ENCODE measurements at regions not wholly inside any gene's neighbourhood (a gene's known extent, or its start where the extent isn't known, plus 50 kb on each side); places are given as distances from the start of the nearest gene placed in this dataset.

DNA sequence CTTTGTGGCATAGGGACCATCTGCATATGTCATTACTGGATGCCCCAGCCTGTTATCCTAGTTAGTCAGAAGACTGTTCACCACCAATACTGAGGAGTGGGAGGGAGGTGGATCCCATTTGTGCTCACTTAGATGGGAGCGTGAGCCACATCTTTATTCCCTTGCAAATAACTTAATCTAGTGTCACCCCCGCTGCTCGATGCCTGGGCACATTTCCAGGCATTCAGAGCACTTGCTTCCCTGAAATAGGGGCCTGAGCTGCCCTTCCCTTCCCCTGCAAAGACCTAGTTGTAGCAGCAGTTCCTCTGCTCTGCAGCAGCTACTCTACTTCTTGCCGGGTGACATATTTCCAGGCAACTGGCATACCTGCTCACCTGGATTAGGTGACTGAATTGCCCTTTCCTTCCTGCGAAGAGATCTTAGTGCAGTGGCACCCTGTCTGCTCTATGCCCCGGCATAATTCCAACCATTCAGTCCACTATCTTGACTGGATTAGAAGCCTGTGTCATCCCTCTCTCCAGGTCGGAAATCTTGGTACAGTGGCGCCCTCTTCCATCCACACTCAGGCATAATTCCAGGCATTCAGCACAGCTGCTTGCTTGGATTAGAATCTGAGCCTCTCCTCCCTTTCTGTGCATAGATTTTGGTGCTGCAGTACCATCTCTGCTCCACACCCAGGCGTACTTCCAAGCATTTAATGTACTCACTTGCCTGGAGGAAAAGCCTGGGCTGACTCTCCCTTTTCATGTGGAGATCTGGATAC is 1389.1 kb upstream of the TMEFF2 start:
- 91% methylated on average over 9 of the region's 9 CpGs for WGBS
- Histone ChIP-seq H3K36me3 (ENCODE audit: control insufficient read depth in 2 of 2, insufficient read depth in 2 of 2, low read length in 1 of 2) (no peaks in the 10 kb centered on the region), H3K9me3 (ENCODE audit: control insufficient read depth in 2 of 2, insufficient read depth in 1 of 2, low read length in 1 of 2) (no peaks in the 10 kb centered on the region), H3K27me3 (ENCODE audit: control insufficient read depth in 2 of 2, insufficient read depth in 1 of 2, low read length in 1 of 2) (no peaks in the 10 kb centered on the region), H3K4me3 (ENCODE audit: low read length in 2 of 2) (no peak overlapping the region), H3K4me1 (ENCODE audit: control insufficient read depth in 2 of 2, insufficient read depth in 2 of 2, low read length in 2 of 2) (peaks cover 0 to 3% of the 10 kb centered on the region in 2 donors), H3K27ac (ENCODE audit: low read depth in 1 of 2, low read length in 1 of 2) (no peak overlapping the region)
- peak in 1 of 9 donors; percentile 1 for DNase-seq (ENCODE audit: low read depth in 6 of 9, low spot score in 9 of 9)

DNA sequence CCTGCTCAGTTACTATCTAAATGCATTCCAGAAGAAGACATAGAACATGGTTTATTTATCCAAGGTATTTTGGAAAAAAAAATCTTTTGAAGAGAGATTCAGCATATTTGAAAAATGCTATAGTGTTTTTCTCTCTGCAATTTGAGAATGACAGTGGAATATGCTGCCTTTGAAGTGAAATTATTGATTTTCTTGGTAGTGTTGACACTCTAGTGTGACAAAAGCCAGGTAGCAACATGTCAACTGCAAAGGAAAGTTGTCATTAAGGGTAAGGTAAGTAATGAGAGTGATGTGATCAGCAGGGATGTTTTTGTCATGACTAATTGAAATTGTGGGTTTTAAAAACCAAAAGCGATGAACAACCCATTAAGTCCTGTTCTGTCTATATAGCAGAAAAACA is 1387.1 kb upstream of the TMEFF2 start:
- Histone ChIP-seq H3K4me3 (ENCODE audit: low read length in 2 of 2) (no peak overlapping the region), H3K9me3 (ENCODE audit: control insufficient read depth in 2 of 2, insufficient read depth in 1 of 2, low read length in 1 of 2) (no peaks in the 10 kb centered on the region), H3K27ac (ENCODE audit: low read depth in 1 of 2, low read length in 1 of 2) (no peak overlapping the region), H3K27me3 (ENCODE audit: control insufficient read depth in 2 of 2, insufficient read depth in 1 of 2, low read length in 1 of 2) (no peaks in the 10 kb centered on the region), H3K4me1 (ENCODE audit: control insufficient read depth in 2 of 2, insufficient read depth in 2 of 2, low read length in 2 of 2) (peaks cover 0 to 3% of the 10 kb centered on the region in 2 donors), H3K36me3 (ENCODE audit: control insufficient read depth in 2 of 2, insufficient read depth in 2 of 2, low read length in 1 of 2) (no peaks in the 10 kb centered on the region)
- WGBS, result 97% methylated on average over 1 of the region's 1 CpG
- no peak for DNase-seq (ENCODE audit: low read depth in 6 of 9, low spot score in 9 of 9)

DNA sequence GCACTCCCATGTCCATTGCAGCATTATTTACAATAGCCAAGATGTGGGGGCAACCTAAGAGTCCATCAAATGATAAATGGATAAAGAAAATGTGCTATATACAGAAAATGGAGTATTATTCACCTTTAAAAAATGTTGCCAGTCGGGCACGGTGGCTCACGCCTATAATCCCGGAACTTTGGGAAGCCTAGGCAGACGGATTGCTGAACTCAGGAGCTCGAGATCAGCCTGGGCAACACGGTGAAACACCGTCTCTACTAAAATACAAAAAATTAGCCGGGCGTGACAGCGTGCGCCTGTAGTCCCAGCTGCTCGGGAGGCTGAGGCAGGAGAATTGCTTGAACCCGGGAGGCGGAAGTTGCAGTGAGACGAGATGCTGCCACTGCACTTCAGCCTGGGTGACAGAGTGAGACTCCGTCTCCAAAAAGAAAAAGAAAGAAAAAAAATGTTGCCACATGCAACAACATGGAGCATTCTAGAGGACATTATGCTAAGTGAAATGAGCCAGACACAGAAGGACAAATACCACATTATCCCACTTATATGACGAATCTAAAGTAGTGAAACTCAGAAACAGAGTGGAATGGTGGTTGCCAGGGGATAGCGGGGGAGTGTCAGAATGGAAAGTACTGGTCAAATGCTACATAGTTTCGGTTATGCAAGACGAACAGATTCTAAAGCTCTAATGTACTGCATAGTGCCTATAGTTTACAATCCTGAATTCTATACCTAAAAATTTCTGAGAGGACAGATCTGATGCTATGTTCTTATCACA is 1385.6 kb upstream of the TMEFF2 start:
- no peak for DNase-seq (ENCODE audit: low read depth in 6 of 9, low spot score in 9 of 9)
- WGBS, result 98% methylated on average over 21 of the region's 21 CpGs
- Histone ChIP-seq H3K4me1 (ENCODE audit: control insufficient read depth in 2 of 2, insufficient read depth in 2 of 2, low read length in 2 of 2) (peaks cover 0 to 3% of the 10 kb centered on the region in 2 donors), H3K9me3 (ENCODE audit: control insufficient read depth in 2 of 2, insufficient read depth in 1 of 2, low read length in 1 of 2) (no peaks in the 10 kb centered on the region), H3K36me3 (ENCODE audit: control insufficient read depth in 2 of 2, insufficient read depth in 2 of 2, low read length in 1 of 2) (no peaks in the 10 kb centered on the region), H3K27ac (ENCODE audit: low read depth in 1 of 2, low read length in 1 of 2) (no peak overlapping the region), H3K27me3 (ENCODE audit: control insufficient read depth in 2 of 2, insufficient read depth in 1 of 2, low read length in 1 of 2) (no peaks in the 10 kb centered on the region), H3K4me3 (ENCODE audit: low read length in 2 of 2) (no peak overlapping the region)

DNA sequence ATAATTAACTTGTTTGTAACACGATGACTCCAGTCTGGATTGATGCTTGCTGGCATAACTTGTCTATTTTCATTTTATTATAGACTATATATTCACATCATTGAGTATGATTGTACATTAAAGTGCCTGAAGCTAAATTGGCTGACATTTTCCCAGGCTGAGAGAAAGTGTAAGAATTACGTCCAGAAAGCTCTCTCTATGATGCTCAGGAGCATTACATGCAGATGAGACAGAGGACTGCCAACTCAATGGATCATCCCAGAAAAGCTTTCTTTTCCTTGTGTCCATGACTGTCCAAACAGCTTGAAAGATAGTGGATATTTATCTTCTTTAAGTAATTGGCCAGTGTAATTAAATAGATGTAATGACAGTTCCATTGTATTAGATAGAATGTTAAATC is 1372.2 kb upstream of the TMEFF2 start:
- no peak for DNase-seq (ENCODE audit: low read depth in 6 of 9, low spot score in 9 of 9)
- no peaks in the 10 kb centered on the region for H3K9me3 ChIP-seq (ENCODE audit: control insufficient read depth in 2 of 2, insufficient read depth in 1 of 2, low read length in 1 of 2)
- no peak overlapping the region for H3K4me3 ChIP-seq (ENCODE audit: low read length in 2 of 2)
- WGBS, result 92% methylated on average over 2 of the region's 2 CpGs
- H3K27me3 ChIP-seq (ENCODE audit: control insufficient read depth in 2 of 2, insufficient read depth in 1 of 2, low read length in 1 of 2), result no peaks in the 10 kb centered on the region
- H3K36me3 ChIP-seq (ENCODE audit: control insufficient read depth in 2 of 2, insufficient read depth in 2 of 2, low read length in 1 of 2), result no peaks in the 10 kb centered on the region
- H3K4me1 ChIP-seq (ENCODE audit: control insufficient read depth in 2 of 2, insufficient read depth in 2 of 2, low read length in 2 of 2), result no peaks in the 10 kb centered on the region
- H3K27ac ChIP-seq (ENCODE audit: low read depth in 1 of 2, low read length in 1 of 2), result no peak overlapping the region

DNA sequence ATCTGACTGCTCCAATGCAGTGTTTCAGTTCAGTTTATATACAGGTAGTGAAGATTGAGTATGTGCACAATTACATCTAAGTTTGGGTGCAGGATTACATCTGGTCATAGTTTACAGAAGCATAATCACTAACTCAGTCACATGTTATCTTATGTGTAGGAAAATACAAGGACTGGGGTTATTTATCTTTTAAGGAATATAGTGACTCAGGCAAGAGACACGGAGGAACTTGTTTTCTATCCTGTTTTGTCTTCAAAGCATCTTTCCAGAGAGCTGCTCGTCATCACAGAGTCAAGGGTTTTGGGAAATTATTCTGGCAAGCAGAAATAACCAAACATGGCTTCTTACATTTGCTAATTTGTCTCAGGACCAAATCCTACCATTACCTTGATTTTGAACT is 1371.5 kb upstream of the TMEFF2 start:
- no peak overlapping the region for H3K4me3 ChIP-seq (ENCODE audit: low read length in 2 of 2)
- no peak overlapping the region for H3K27ac ChIP-seq (ENCODE audit: low read depth in 1 of 2, low read length in 1 of 2)
- H3K9me3 ChIP-seq (ENCODE audit: control insufficient read depth in 2 of 2, insufficient read depth in 1 of 2, low read length in 1 of 2), result no peaks in the 10 kb centered on the region
- no peaks in the 10 kb centered on the region for H3K4me1 ChIP-seq (ENCODE audit: control insufficient read depth in 2 of 2, insufficient read depth in 2 of 2, low read length in 2 of 2)
- no peaks in the 10 kb centered on the region for H3K27me3 ChIP-seq (ENCODE audit: control insufficient read depth in 2 of 2, insufficient read depth in 1 of 2, low read length in 1 of 2)
- DNase-seq (ENCODE audit: low read depth in 6 of 9, low spot score in 9 of 9), result no peak
- 98% methylated on average over 2 of the region's 2 CpGs for WGBS
- H3K36me3 ChIP-seq (ENCODE audit: control insufficient read depth in 2 of 2, insufficient read depth in 2 of 2, low read length in 1 of 2), result no peaks in the 10 kb centered on the region

DNA sequence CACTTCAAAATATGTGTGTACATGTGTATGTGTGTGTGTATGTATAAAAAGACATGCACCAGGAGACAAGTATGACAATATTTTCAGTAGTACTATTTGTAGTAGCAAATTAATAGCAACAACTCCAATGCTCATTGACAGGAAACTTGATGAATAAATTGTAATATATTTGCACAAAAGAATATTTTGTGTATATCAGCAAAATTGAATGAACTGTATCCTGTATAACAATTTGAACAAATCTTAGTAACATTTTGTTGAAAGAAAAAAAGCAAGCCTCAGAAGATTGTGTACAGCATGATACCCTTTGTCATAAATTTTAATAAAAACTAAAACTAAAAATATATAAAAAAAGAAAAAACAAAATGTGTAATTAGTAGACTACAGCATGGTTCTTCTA is 1367.3 kb upstream of the TMEFF2 start:
- H3K36me3 ChIP-seq (ENCODE audit: control insufficient read depth in 2 of 2, insufficient read depth in 2 of 2, low read length in 1 of 2), result no peaks in the 10 kb centered on the region
- H3K27me3 ChIP-seq (ENCODE audit: control insufficient read depth in 2 of 2, insufficient read depth in 1 of 2, low read length in 1 of 2), result no peaks in the 10 kb centered on the region
- no peaks in the 10 kb centered on the region for H3K9me3 ChIP-seq (ENCODE audit: control insufficient read depth in 2 of 2, insufficient read depth in 1 of 2, low read length in 1 of 2)
- no peak overlapping the region for H3K27ac ChIP-seq (ENCODE audit: low read depth in 1 of 2, low read length in 1 of 2)
- no peak overlapping the region for H3K4me3 ChIP-seq (ENCODE audit: low read length in 2 of 2)
- H3K4me1 ChIP-seq (ENCODE audit: control insufficient read depth in 2 of 2, insufficient read depth in 2 of 2, low read length in 2 of 2), result no peaks in the 10 kb centered on the region
- no peak for DNase-seq (ENCODE audit: low read depth in 6 of 9, low spot score in 9 of 9)

DNA sequence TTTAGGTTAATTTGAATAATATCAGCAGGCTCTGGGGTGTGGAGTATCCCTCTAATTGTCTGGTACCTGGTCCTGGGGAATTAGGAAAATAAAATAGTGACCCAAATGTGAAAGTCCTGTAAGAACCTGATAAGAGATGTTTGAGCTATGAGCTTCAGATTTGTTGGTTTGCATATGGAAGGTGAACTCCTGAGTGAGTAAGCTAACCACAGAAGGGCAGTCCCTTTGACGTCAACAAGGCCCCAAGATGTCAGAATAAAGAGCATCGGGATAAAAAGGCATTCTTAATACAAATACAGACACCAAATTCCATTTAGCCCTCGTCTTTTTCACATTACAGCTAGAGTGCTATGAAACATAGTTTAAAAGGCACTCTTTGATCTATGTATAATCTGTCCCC is 1366.3 kb upstream of the TMEFF2 start:
- Histone ChIP-seq H3K27ac (ENCODE audit: low read depth in 1 of 2, low read length in 1 of 2) (no peak overlapping the region), H3K4me1 (ENCODE audit: control insufficient read depth in 2 of 2, insufficient read depth in 2 of 2, low read length in 2 of 2) (no peaks in the 10 kb centered on the region), H3K27me3 (ENCODE audit: control insufficient read depth in 2 of 2, insufficient read depth in 1 of 2, low read length in 1 of 2) (no peaks in the 10 kb centered on the region), H3K4me3 (ENCODE audit: low read length in 2 of 2) (no peak overlapping the region), H3K36me3 (ENCODE audit: control insufficient read depth in 2 of 2, insufficient read depth in 2 of 2, low read length in 1 of 2) (no peaks in the 10 kb centered on the region), H3K9me3 (ENCODE audit: control insufficient read depth in 2 of 2, insufficient read depth in 1 of 2, low read length in 1 of 2) (no peaks in the 10 kb centered on the region)
- WGBS, result 94% methylated on average over 3 of the region's 3 CpGs
- no peak for DNase-seq (ENCODE audit: low read depth in 6 of 9, low spot score in 9 of 9)

DNA sequence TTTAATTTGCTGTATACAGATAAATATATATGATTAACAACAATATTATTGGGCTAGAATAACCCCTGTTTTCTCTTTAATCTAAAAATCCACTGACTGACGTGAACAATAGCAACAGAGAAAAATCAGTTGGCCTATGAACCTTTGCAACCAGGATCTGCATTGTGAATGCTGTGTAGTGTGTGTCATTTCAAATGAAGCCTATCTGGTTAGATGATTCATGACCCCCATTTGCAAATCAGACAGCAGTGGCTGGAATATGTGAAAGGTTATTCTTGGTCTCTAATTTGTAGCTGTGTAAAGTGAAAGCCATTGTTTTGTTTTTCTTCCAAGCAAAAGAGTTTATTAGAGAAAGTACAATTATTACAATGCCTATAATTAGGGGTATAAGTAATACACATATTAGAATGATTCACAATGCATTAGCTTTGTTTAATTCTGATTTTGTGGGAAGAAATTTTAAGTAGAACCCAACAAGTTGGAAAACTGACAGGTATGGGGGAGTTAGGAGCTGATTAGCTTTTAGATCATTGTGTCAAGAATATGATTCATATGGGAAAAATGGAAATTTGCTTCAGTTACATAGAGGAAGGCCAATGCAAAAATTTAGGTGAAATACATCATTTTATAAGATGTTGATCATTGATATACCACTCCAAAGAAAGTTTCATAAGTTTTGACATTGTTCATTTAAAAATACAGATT is 1362.2 kb upstream of the TMEFF2 start:
- H3K4me3 ChIP-seq (ENCODE audit: low read length in 2 of 2), result no peak overlapping the region
- H3K27ac ChIP-seq (ENCODE audit: low read depth in 1 of 2, low read length in 1 of 2), result no peak overlapping the region
- no peaks in the 10 kb centered on the region for H3K36me3 ChIP-seq (ENCODE audit: control insufficient read depth in 2 of 2, insufficient read depth in 2 of 2, low read length in 1 of 2)
- H3K27me3 ChIP-seq (ENCODE audit: control insufficient read depth in 2 of 2, insufficient read depth in 1 of 2, low read length in 1 of 2), result no peaks in the 10 kb centered on the region
- 92% methylated on average over 1 of the region's 1 CpG for WGBS
- H3K9me3 ChIP-seq (ENCODE audit: control insufficient read depth in 2 of 2, insufficient read depth in 1 of 2, low read length in 1 of 2), result no peaks in the 10 kb centered on the region
- no peaks in the 10 kb centered on the region for H3K4me1 ChIP-seq (ENCODE audit: control insufficient read depth in 2 of 2, insufficient read depth in 2 of 2, low read length in 2 of 2)
- DNase-seq (ENCODE audit: low read depth in 6 of 9, low spot score in 9 of 9), result no peak

DNA sequence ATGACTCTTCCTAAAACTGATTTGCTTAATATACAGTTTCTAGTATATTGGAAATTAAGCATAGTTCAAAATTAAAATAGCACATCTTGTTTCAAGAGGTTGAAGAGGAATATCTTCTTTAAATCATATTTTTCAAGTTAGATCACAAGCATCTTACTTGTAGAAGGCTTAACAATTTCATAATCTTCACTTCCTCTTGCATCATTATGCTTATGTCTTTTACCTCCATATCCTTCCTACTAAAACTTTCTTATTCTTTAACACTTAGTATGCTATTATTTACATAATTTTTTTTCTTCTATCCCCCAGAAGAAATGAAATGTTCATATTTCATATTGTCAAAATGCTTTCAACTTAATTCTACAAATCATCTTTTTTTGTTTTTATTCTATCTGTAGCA is 1354.9 kb upstream of the TMEFF2 start:
- Histone ChIP-seq H3K27ac (ENCODE audit: low read depth in 1 of 2, low read length in 1 of 2) (no peak overlapping the region), H3K4me1 (ENCODE audit: control insufficient read depth in 2 of 2, insufficient read depth in 2 of 2, low read length in 2 of 2) (no peaks in the 10 kb centered on the region), H3K27me3 (ENCODE audit: control insufficient read depth in 2 of 2, insufficient read depth in 1 of 2, low read length in 1 of 2) (no peaks in the 10 kb centered on the region), H3K9me3 (ENCODE audit: control insufficient read depth in 2 of 2, insufficient read depth in 1 of 2, low read length in 1 of 2) (no peaks in the 10 kb centered on the region), H3K36me3 (ENCODE audit: control insufficient read depth in 2 of 2, insufficient read depth in 2 of 2, low read length in 1 of 2) (no peaks in the 10 kb centered on the region), H3K4me3 (ENCODE audit: low read length in 2 of 2) (no peak overlapping the region)
- no peak for DNase-seq (ENCODE audit: low read depth in 6 of 9, low spot score in 9 of 9)

Measured in thymus (tissue), 11 donors.